ENCODE measurements at regions not wholly inside any gene's neighbourhood (a gene's known extent, or its start where the extent isn't known, plus 50 kb on each side); places are given as distances from the start of the nearest gene placed in this dataset.

GRCh38 chr1:239067058-239067457, 319.3 kb upstream of the CHRM3 start:
- Histone ChIP-seq H3K9me3 (replicated peaks; ENCODE audit: insufficient read depth, low read length) (no peaks in the 10 kb centered on the region), H3F3A (ENCODE audit: insufficient read depth, low read length) (no peaks in the 10 kb centered on the region; the same call in 1 of the 2 replicates), H3K79me2 (ENCODE audit: low read length) (no peaks in the 10 kb centered on the region), H4K20me1 (ENCODE audit: insufficient read depth, low read length) (no peaks in the 10 kb centered on the region), H3K4me2 (ENCODE audit: low read depth, low read length) (no peak overlapping the region), H3K36me3 (replicated peaks; ENCODE audit: insufficient read depth, low read length) (no peaks in the 10 kb centered on the region), H2AFZ (ENCODE audit: low read length) (no peak overlapping the region), H3K4me3 (ENCODE audit: low read length) (no peak overlapping the region), H3K27me3 (replicated peaks; ENCODE audit: insufficient read depth, low read length) (no peaks in the 10 kb centered on the region), H3K27ac (ENCODE audit: low read length) (no peak overlapping the region), H3K9me2 (replicated peaks; ENCODE audit: insufficient read depth, low read length) (no peaks in the 10 kb centered on the region), H3K9ac (ENCODE audit: low read length) (no peak overlapping the region), H3K4me1 (ENCODE audit: low read length) (0 out of 2 replicates have a peak, but pooled peaks cover 3% of the 10 kb centered on the region)
- peak; percentile 61 for DNase-seq
- TF ChIP-seq EZH2phosphoT487 (IDR thresholded peaks at IDR 0.05; ENCODE audit: low read length) (no peak), EZH2 (optimal IDR thresholded peaks at IDR 0.05; ENCODE audit: low read depth, low read length) (no peak), CTCF (IDR thresholded peaks at IDR 0.05; ENCODE audit: low read length) (no peak)

- H3K4me3 ChIP-seq (ENCODE audit: low read length) = no peak overlapping the region
- H3K79me2 ChIP-seq (ENCODE audit: low read length) = no peaks in the 10 kb centered on the region
- no peak overlapping the region for H3K27ac ChIP-seq (ENCODE audit: low read length)
- H3K27me3 ChIP-seq (replicated peaks; ENCODE audit: insufficient read depth, low read length) = no peaks in the 10 kb centered on the region
- no peak overlapping the region for H3K4me2 ChIP-seq (ENCODE audit: low read depth, low read length)
- H2AFZ ChIP-seq (ENCODE audit: low read length) = no peak overlapping the region
- no peaks in the 10 kb centered on the region for H3K9me3 ChIP-seq (replicated peaks; ENCODE audit: insufficient read depth, low read length)
- no peak for TF ChIP-seq CTCF (IDR thresholded peaks at IDR 0.05; ENCODE audit: low read length)
- no peak for TF ChIP-seq EZH2phosphoT487 (IDR thresholded peaks at IDR 0.05; ENCODE audit: low read length)
- no peak for TF ChIP-seq EZH2 (optimal IDR thresholded peaks at IDR 0.05; ENCODE audit: low read depth, low read length)
- no peak for DNase-seq
- H3F3A ChIP-seq (ENCODE audit: insufficient read depth, low read length) = no peaks in the 10 kb centered on the region
- no peak overlapping the region for H3K9ac ChIP-seq (ENCODE audit: low read length)
- no peaks in the 10 kb centered on the region for H3K9me2 ChIP-seq (replicated peaks; ENCODE audit: insufficient read depth, low read length)
- no peaks in the 10 kb centered on the region for H3K36me3 ChIP-seq (replicated peaks; ENCODE audit: insufficient read depth, low read length)
- H3K4me1 ChIP-seq (ENCODE audit: low read length) = 0 out of 2 replicates have a peak, but pooled peaks cover 2% of the 10 kb centered on the region
- no peaks in the 10 kb centered on the region for H4K20me1 ChIP-seq (ENCODE audit: insufficient read depth, low read length)
Observed at GRCh38 chr1:239061770-239062169, 324.6 kb upstream of the CHRM3 start.

- Histone ChIP-seq H3K4me3 (ENCODE audit: low read length) (no peak overlapping the region), H4K20me1 (ENCODE audit: insufficient read depth, low read length) (no peaks in the 10 kb centered on the region), H3F3A (ENCODE audit: insufficient read depth, low read length) (no peaks in the 10 kb centered on the region), H3K9me2 (replicated peaks; ENCODE audit: insufficient read depth, low read length) (no peaks in the 10 kb centered on the region), H3K4me2 (ENCODE audit: low read depth, low read length) (no peak overlapping the region), H3K79me2 (ENCODE audit: low read length) (no peaks in the 10 kb centered on the region), H3K36me3 (replicated peaks; ENCODE audit: insufficient read depth, low read length) (no peaks in the 10 kb centered on the region), H3K27ac (ENCODE audit: low read length) (no peak overlapping the region), H3K4me1 (ENCODE audit: low read length) (no peaks in the 10 kb centered on the region), H2AFZ (ENCODE audit: low read length) (no peak overlapping the region), H3K27me3 (replicated peaks; ENCODE audit: insufficient read depth, low read length) (no peaks in the 10 kb centered on the region), H3K9me3 (replicated peaks; ENCODE audit: insufficient read depth, low read length) (no peaks in the 10 kb centered on the region), H3K9ac (ENCODE audit: low read length) (no peak overlapping the region)
- no peak for TF ChIP-seq EZH2phosphoT487 (IDR thresholded peaks at IDR 0.05; ENCODE audit: low read length)
- TF ChIP-seq EZH2 (optimal IDR thresholded peaks at IDR 0.05; ENCODE audit: low read depth, low read length) = no peak
- TF ChIP-seq CTCF (IDR thresholded peaks at IDR 0.05; ENCODE audit: low read length) = no peak
- DNase-seq = no peak
Observed at GRCh38 chr1:239058190-239058589, 328.2 kb upstream of the CHRM3 start.

Measured in MM.1S (cell line).